C4-2B (cell line): ENCODE measurements at regions not wholly inside any gene's neighbourhood (a gene's known extent, or its start where the extent isn't known, plus 50 kb on each side); places are given as distances from the start of the nearest gene placed in this dataset.

ENCODE experiments used
- ZFX ChIP-seq: fragments of 450-650 bp; IDR thresholded peaks from 2 replicates; pipeline ENCODE4 v1.6.1; 2017
- TF ChIP-seq, protein P1 (sequence below): fragments of 450-650 bp; conservative IDR thresholded peaks from 2 replicates; pipeline ENCODE4 v1.5.1; 2017; ENCODE audit warnings: mild to moderate bottlenecking

DNA sequence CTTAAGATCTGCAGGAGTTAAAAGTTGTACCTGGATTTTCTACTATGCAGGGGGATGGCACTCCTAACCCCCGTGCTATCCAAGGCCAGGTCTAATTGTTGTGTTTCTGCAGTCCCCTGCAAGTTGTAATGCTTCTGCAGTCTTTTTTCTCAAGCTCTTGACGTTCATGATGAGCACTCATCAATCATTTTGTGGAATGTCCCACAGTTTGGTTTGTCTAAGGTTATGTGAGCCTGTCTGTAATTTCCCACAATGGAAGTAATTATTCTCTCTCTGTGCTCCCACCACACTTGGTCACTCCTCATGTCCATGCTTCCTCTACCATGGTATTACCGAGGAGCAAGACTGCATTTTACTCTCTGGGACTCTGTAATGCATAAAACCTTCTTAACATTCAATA, 107.6 kb upstream of the SSTR4 start:
- TF ChIP-seq, protein P1, sequence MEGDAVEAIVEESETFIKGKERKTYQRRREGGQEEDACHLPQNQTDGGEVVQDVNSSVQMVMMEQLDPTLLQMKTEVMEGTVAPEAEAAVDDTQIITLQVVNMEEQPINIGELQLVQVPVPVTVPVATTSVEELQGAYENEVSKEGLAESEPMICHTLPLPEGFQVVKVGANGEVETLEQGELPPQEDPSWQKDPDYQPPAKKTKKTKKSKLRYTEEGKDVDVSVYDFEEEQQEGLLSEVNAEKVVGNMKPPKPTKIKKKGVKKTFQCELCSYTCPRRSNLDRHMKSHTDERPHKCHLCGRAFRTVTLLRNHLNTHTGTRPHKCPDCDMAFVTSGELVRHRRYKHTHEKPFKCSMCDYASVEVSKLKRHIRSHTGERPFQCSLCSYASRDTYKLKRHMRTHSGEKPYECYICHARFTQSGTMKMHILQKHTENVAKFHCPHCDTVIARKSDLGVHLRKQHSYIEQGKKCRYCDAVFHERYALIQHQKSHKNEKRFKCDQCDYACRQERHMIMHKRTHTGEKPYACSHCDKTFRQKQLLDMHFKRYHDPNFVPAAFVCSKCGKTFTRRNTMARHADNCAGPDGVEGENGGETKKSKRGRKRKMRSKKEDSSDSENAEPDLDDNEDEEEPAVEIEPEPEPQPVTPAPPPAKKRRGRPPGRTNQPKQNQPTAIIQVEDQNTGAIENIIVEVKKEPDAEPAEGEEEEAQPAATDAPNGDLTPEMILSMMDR = no peak
- no peak for TF ChIP-seq ZFX
